Adrenal gland (tissue), 9 donors: ENCODE measurements at regions not wholly inside any gene's neighbourhood (a gene's known extent, or its start where the extent isn't known, plus 50 kb on each side); places are given as distances from the start of the nearest gene placed in this dataset.

Experiments
- DNase-seq, 7 donors: peaks; one replicate each; pipeline ENCODE4 v3.0.0-alpha.2; 2019 to 2020
- H3K27ac ChIP-seq, 5 donors: fragments of 200-600 bp; sonication (generic) in 4 of 5; 1 replicate in 3 of 5; 2 replicates in 2 of 5; pipeline versions ENCODE4 v1.5.1 to v1.8.0; 2016 to 2020; ENCODE audit warnings: mild to moderate bottlenecking in 1 of 5
- H3K27me3 ChIP-seq: fragments of 200-600 bp; 2 replicates; pipeline ENCODE4 v1.8.0; 2021
- H3K36me3 ChIP-seq, 2 donors: fragments of 200-600 bp; replicated peaks in 1 of 2; 1 replicate in 1 of 2; 2 replicates in 1 of 2; pipeline versions ENCODE4 v1.5.1 to v1.8.0; 2018 to 2022
- H3K4me1 ChIP-seq, 2 donors: fragments of 200-600 bp; replicated peaks in 1 of 2; 1 replicate in 1 of 2; 2 replicates in 1 of 2; pipeline versions ENCODE4 v1.5.1 to v1.8.0; 2018 to 2021
- H3K4me3 ChIP-seq, 4 donors: fragments of 200-600 bp; sonication (generic) in 3 of 4; one replicate each; pipeline ENCODE4 v1.5.1; 2016 to 2018
- H3K9me3 ChIP-seq, 3 donors: fragments of 200-600 bp; sonication (generic) in 1 of 3; replicated peaks in 1 of 3; 1 replicate in 2 of 3; 2 replicates in 1 of 3; pipeline versions ENCODE4 v1.5.1 to v1.8.0; 2016 to 2021
- POLR2A ChIP-seq, 2 donors: fragments of 450-650 bp; IDR thresholded peaks; one replicate each; pipeline ENCODE4 v1.6.1; 2017; ENCODE audit warnings: antibody characterized with exemption in 2 of 2, mild to moderate bottlenecking in 2 of 2, moderate library complexity in 1 of 2
- WGBS, 4 donors: extraction: QIAGEN DNeasy Blood & Tissue Kit in 2 of 4; methylation state at CpG; one replicate each; pipeline versions ENCODE4 v1.1.5 to v1.1.7; 2013 to 2017; 5-methylcytosine and 5-hydroxymethylcytosine counted together
- intact Hi-C, 2 donors: fragments of 100-400 bp; cut with DNase I; formaldehyde crosslinking; loops; one replicate each; pipeline versions ENCODE4 v1.14.1 to v1.15.0; 2022 to 2023
- TF ChIP-seq, protein P1 (sequence below), 6 experiments: fragments of 450-650 bp in 4 of 6; fragments of 200-600 bp in 2 of 6; sonication (generic) in 1 of 6; IDR thresholded peaks; 1 replicate in 5 of 6; 2 replicates in 1 of 6; pipeline versions ENCODE4 v1.5.1 to v1.8.0; 2016 to 2021; ENCODE audit warnings: antibody characterized with exemption in 6 of 6, mild to moderate bottlenecking in 2 of 6, moderate library complexity in 1 of 6
- donor health status: healthy with polysubstance abuse.
- donor health status: Bipolar disorder and iron deficiency.
- donor health status: DM: yes; HTN: yes; CAD: no.
- donor health status: DM: no; HTN: no; CAD: no.
- donor health status: DM: no; HTN: no; CAD: no.

DNA sequence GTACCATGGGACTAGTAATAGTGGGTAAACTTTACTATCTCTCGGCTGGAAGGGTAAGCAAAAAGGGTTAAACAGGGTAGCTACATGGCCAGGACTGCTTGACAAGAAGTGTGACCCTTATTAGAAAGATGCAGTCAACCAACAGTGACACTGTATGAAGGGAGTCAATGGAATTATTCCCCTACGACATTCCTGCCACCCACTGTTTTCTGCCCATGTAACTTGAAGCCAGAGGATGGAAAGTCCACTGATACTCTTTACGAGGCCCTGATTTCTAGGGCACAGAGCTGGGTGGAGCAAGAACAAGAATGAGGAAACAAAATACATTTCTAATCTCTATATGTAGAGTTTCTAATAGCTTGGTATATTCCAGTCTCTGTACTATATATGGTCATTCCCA is 1102.5 kb downstream of the CDH11 start:
- no peak for DNase-seq
- Histone ChIP-seq H3K9me3 (no peaks in the 10 kb centered on the region), H3K27me3 (no peaks in the 10 kb centered on the region), H3K4me1 (no peaks in the 10 kb centered on the region), H3K36me3 (no peaks in the 10 kb centered on the region), H3K4me3 (no peak overlapping the region), H3K27ac (no peak overlapping the region)
- intact Hi-C loops: no loop called here
- TF ChIP-seq POLR2A (IDR thresholded peaks at IDR 0.05): no peak
- WGBS, 4 donors: 67 to 84% (median 74%) methylated on average over 3 of the region's 3 CpGs

DNA sequence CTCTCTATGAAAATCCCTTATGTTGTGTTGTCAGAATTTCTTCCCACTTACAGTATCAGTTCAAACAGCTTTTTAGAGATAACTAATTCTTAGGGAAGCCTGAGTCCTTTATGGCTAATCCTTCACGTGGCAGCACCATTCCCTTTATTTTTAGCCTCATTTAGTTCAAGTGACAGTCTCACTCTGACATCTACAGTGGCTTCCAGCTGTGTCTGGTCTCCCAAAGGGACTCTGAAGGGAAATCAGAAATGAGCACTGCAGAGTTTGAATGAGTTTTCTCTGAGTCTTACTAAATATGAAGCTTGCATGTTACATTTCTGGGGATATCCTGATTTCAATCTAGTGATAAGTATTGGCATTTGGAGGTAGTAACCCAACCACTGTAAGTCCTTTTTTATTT is 1104.1 kb downstream of the CDH11 start:
- Histone ChIP-seq H3K27me3 (no peaks in the 10 kb centered on the region), H3K27ac (no peak overlapping the region), H3K36me3 (no peaks in the 10 kb centered on the region), H3K9me3 (no peaks in the 10 kb centered on the region), H3K4me1 (no peaks in the 10 kb centered on the region), H3K4me3 (no peak overlapping the region)
- intact Hi-C loops: no loop called here
- TF ChIP-seq, protein P1, sequence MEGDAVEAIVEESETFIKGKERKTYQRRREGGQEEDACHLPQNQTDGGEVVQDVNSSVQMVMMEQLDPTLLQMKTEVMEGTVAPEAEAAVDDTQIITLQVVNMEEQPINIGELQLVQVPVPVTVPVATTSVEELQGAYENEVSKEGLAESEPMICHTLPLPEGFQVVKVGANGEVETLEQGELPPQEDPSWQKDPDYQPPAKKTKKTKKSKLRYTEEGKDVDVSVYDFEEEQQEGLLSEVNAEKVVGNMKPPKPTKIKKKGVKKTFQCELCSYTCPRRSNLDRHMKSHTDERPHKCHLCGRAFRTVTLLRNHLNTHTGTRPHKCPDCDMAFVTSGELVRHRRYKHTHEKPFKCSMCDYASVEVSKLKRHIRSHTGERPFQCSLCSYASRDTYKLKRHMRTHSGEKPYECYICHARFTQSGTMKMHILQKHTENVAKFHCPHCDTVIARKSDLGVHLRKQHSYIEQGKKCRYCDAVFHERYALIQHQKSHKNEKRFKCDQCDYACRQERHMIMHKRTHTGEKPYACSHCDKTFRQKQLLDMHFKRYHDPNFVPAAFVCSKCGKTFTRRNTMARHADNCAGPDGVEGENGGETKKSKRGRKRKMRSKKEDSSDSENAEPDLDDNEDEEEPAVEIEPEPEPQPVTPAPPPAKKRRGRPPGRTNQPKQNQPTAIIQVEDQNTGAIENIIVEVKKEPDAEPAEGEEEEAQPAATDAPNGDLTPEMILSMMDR (IDR thresholded peaks at IDR 0.05): no peak
- WGBS, 4 donors: 25 to 53% (median 43%) methylated on average over 1 of the region's 1 CpG
- DNase-seq: no peak

DNA sequence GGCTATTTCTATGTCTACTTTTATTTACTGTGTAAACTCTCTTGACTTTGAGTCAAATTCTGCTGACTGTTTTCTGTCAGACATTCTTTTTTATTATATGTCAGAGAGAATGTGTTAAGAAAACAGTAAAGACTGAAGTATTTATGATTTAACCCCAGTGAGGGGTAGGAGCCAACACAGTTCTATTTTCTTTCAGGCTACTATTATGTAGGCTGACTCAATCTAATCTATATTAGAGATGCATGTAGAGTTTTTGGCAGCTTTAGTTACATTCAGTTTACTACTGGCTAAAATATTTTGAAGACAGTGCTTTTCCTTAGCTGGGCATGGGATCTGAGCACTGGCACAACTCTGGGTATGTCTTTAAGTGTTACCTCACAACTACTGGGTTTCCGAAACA is 1108.0 kb downstream of the CDH11 start:
- intact Hi-C loops: no loop called here
- Histone ChIP-seq H3K4me1 (no peaks in the 10 kb centered on the region), H3K9me3 (no peaks in the 10 kb centered on the region), H3K36me3 (no peaks in the 10 kb centered on the region), H3K27me3 (no peaks in the 10 kb centered on the region), H3K27ac (no peak overlapping the region), H3K4me3 (no peak overlapping the region)
- no peak for DNase-seq
- TF ChIP-seq POLR2A (IDR thresholded peaks at IDR 0.05): no peak
- TF ChIP-seq, protein P1 (IDR thresholded peaks at IDR 0.05): no peak
- WGBS, 4 donors: 61 to 83% (median 77%) methylated on average over 1 of the region's 1 CpG

DNA sequence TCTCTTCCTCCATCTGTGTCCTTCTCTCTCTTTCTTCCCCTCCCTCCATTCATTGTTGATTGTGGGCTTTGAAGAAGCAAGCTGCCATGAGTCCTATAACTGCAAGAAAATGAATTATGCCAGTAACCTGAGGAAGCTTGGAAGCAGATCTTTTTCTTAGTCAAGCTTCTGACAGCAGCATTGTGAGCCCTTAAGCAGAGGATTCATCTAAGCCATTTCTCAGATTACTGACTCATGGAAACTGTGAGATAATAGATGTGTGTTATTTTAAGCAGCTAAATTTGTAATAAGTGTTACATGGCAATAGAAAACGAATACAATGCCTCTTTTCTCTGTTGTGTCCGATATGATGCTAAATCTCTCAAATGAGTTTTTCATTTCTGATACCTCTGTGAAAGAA is 1109.7 kb downstream of the CDH11 start:
- Histone ChIP-seq H3K4me1 (no peaks in the 10 kb centered on the region), H3K27ac (no peak overlapping the region), H3K9me3 (no peaks in the 10 kb centered on the region), H3K27me3 (no peaks in the 10 kb centered on the region), H3K36me3 (no peaks in the 10 kb centered on the region), H3K4me3 (no peak overlapping the region)
- no peak for TF ChIP-seq POLR2A (IDR thresholded peaks at IDR 0.05)
- TF ChIP-seq, protein P1 (IDR thresholded peaks at IDR 0.05): no peak
- 51 to 69% (median 63%) methylated on average over 2 of the region's 2 CpGs for WGBS, 4 donors
- intact Hi-C loops: no loop called here
- DNase-seq: no peak

DNA sequence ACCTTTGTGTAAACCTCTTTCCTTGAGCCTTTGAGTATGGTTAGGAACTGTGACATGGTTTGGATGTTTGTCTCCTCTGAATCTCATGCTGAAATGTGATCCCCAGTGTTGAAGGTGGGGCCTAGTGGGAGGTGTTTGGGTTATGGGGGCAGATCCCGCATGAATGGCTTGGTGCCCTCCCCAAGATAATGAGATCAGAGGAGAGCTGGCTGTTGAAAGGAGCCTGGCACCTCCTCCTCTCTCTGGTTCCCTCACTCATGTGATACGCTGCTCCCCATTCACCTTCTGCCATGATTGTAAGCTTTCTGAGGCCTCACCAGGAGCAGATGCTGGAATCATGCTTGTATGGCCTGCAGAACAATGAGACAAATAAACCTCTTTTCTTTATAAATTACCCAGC is 1110.2 kb downstream of the CDH11 start:
- WGBS, 4 donors: 69 to 87% (median 84%) methylated on average over 2 of the region's 2 CpGs
- Histone ChIP-seq H3K4me1 (no peaks in the 10 kb centered on the region), H3K4me3 (no peak overlapping the region), H3K27me3 (no peaks in the 10 kb centered on the region), H3K27ac (no peak overlapping the region), H3K36me3 (no peaks in the 10 kb centered on the region), H3K9me3 (no peaks in the 10 kb centered on the region)
- intact Hi-C loops: no loop called here
- no peak for TF ChIP-seq POLR2A (IDR thresholded peaks at IDR 0.05)
- TF ChIP-seq, protein P1 (IDR thresholded peaks at IDR 0.05): no peak
- DNase-seq: no peak
